Endothelial cell (in vitro differentiated cells): ENCODE measurements at regions not wholly inside any gene's neighbourhood (a gene's known extent, or its start where the extent isn't known, plus 50 kb on each side); places are given as distances from the start of the nearest gene placed in this dataset.

Experiments
- DNase-seq: peaks from one replicate; pipeline ENCODE4 v3.0.0; 2021; ENCODE audit warnings: low spot score
- H3K27ac Mint-ChIP-seq: one replicate; pipeline ENCODE4 v1.8.0; 2021; ENCODE audit warnings: mixed read lengths, inconsistent platforms; ENCODE audit not compliant: unreplicated experiment
- H3K27me3 Mint-ChIP-seq: one replicate; pipeline ENCODE4 v1.8.0; 2021; ENCODE audit warnings: mild to moderate bottlenecking, moderate library complexity, mixed read lengths, inconsistent platforms; ENCODE audit not compliant: unreplicated experiment
- H3K36me3 Mint-ChIP-seq: one replicate; pipeline ENCODE4 v1.8.0; 2021; ENCODE audit warnings: mild to moderate bottlenecking, low read depth, mixed read lengths, inconsistent platforms; ENCODE audit not compliant: unreplicated experiment
- H3K4me1 Mint-ChIP-seq: one replicate; pipeline ENCODE4 v1.8.0; 2021; ENCODE audit warnings: mild to moderate bottlenecking, mixed read lengths, inconsistent platforms; ENCODE audit not compliant: unreplicated experiment
- H3K4me3 Mint-ChIP-seq: one replicate; pipeline ENCODE4 v1.8.0; 2021; ENCODE audit warnings: mild to moderate bottlenecking, mixed read lengths, inconsistent platforms; ENCODE audit not compliant: unreplicated experiment
- H3K9me3 Mint-ChIP-seq: one replicate; pipeline ENCODE4 v1.8.0; 2021; ENCODE audit warnings: mixed read lengths, inconsistent platforms; ENCODE audit not compliant: unreplicated experiment
- TF ChIP-seq, protein P1 (sequence below): fragments of 200-600 bp; sonication (generic); IDR thresholded peaks from one replicate; pipeline ENCODE4 v1.5.0; 2021; ENCODE audit warnings: antibody characterized with exemption; ENCODE audit not compliant: unreplicated experiment

DNA sequence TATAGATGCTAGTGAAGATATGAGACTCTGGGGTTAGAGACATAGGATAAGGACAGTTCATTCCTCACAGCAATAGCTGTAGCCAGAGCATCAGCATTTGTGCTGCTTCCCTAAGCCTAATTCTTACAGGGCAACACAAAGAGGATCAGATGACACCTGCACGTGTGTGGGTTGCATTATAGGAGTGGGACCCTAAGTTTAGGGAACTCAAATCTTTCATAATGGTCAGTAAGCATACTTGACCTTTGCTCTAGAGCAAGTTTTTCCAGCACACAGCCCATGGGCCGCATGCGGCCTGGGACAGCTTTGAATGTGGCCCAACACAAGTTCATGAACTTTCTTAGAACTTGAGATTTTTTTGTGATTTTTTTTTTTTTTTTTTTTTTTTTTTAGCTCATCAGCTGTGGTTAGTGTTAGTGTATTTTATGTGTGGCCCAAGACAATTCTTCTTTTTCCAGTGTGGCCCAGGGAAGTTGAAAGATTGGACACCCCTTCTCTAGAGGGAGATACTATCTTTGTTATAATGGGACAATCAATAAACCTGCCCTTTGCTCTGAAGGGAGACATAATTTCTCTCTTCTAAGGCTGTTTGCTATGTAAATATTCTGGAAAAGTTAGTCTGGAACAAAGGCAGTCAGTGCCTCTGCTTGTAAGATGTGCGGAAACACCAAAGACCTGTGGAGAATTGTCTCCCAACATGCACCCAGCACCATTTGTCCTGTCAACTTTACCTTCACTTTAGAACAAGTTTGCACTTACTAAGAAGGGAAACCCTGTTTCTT, 650.2 kb downstream of the ZNF674 start:
- Mint-ChIP-seq H3K36me3 (no peaks in the 10 kb centered on the region), H3K27ac (no peak overlapping the region), H3K27me3 (peaks cover 4% of the 10 kb centered on the region), H3K4me1 (no peaks in the 10 kb centered on the region), H3K9me3 (no peaks in the 10 kb centered on the region), H3K4me3 (no peak overlapping the region)
- TF ChIP-seq, protein P1, sequence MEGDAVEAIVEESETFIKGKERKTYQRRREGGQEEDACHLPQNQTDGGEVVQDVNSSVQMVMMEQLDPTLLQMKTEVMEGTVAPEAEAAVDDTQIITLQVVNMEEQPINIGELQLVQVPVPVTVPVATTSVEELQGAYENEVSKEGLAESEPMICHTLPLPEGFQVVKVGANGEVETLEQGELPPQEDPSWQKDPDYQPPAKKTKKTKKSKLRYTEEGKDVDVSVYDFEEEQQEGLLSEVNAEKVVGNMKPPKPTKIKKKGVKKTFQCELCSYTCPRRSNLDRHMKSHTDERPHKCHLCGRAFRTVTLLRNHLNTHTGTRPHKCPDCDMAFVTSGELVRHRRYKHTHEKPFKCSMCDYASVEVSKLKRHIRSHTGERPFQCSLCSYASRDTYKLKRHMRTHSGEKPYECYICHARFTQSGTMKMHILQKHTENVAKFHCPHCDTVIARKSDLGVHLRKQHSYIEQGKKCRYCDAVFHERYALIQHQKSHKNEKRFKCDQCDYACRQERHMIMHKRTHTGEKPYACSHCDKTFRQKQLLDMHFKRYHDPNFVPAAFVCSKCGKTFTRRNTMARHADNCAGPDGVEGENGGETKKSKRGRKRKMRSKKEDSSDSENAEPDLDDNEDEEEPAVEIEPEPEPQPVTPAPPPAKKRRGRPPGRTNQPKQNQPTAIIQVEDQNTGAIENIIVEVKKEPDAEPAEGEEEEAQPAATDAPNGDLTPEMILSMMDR = no peak
- no peak for DNase-seq

GRCh38 chrX:45889471-45889870, 655.8 kb downstream of the ZNF674 start:
- Mint-ChIP-seq H3K9me3 (no peaks in the 10 kb centered on the region), H3K4me3 (no peak overlapping the region), H3K4me1 (peaks cover 3% of the 10 kb centered on the region), H3K27me3 (no peaks in the 10 kb centered on the region), H3K36me3 (no peaks in the 10 kb centered on the region), H3K27ac (no peak overlapping the region)
- TF ChIP-seq, protein P1 = no peak
- DNase-seq = no peak

GRCh38 chrX:45888518-45888917, 656.7 kb downstream of the ZNF674 start:
- no peaks in the 10 kb centered on the region for H3K9me3 Mint-ChIP-seq
- H3K27ac Mint-ChIP-seq = peak overlapping the region; percentile 3
- H3K4me3 Mint-ChIP-seq = no peak overlapping the region
- TF ChIP-seq, protein P1 = no peak
- no peaks in the 10 kb centered on the region for H3K27me3 Mint-ChIP-seq
- peaks cover 3% of the 10 kb centered on the region for H3K4me1 Mint-ChIP-seq
- H3K36me3 Mint-ChIP-seq = no peaks in the 10 kb centered on the region
- no peak for DNase-seq

- H3K27ac Mint-ChIP-seq = no peak overlapping the region
- H3K27me3 Mint-ChIP-seq = no peaks in the 10 kb centered on the region
- peaks cover 3% of the 10 kb centered on the region for H3K4me1 Mint-ChIP-seq
- TF ChIP-seq, protein P1 = no peak
- DNase-seq = no peak
- H3K4me3 Mint-ChIP-seq = no peak overlapping the region
- H3K9me3 Mint-ChIP-seq = no peaks in the 10 kb centered on the region
- H3K36me3 Mint-ChIP-seq = no peaks in the 10 kb centered on the region
Measured at GRCh38 chrX:45885931-45886330, 659.3 kb downstream of the ZNF674 start.

- H3K4me1 Mint-ChIP-seq = no peaks in the 10 kb centered on the region
- DNase-seq = no peak
- H3K4me3 Mint-ChIP-seq = no peak overlapping the region
- no peaks in the 10 kb centered on the region for H3K9me3 Mint-ChIP-seq
- H3K36me3 Mint-ChIP-seq = no peaks in the 10 kb centered on the region
- TF ChIP-seq, protein P1 = no peak
- no peak overlapping the region for H3K27ac Mint-ChIP-seq
- H3K27me3 Mint-ChIP-seq = no peaks in the 10 kb centered on the region
Measured at GRCh38 chrX:45879512-45879911, 665.7 kb downstream of the ZNF674 start.
